GM12891 (cell line): ENCODE measurements at regions not wholly inside any gene's neighbourhood (a gene's known extent, or its start where the extent isn't known, plus 50 kb on each side); places are given as distances from the start of the nearest gene placed in this dataset.

Experiments
- POLR2A ChIP-seq: IDR thresholded peaks from 2 replicates; pipeline ENCODE4 v1.6.1; 2011; ENCODE audit warnings: low read depth, low read length, control low read depth
- TAF1 ChIP-seq: IDR thresholded peaks from 2 replicates; pipeline ENCODE4 v1.6.1; 2011; ENCODE audit warnings: low read depth, low read length, control low read depth

- no peak for TF ChIP-seq POLR2A
- no peak for TF ChIP-seq TAF1
Measured at GRCh38 chr3:41030220-41030619, 169.1 kb upstream of the CTNNB1 start.
